Astrocyte of the cerebellum (primary cell): ENCODE measurements at regions not wholly inside any gene's neighbourhood (a gene's known extent, or its start where the extent isn't known, plus 50 kb on each side); places are given as distances from the start of the nearest gene placed in this dataset.

Source experiments
- DNase-seq: peaks from one replicate; pipeline ENCODE4 v3.0.0-alpha.2; 2011; ENCODE audit warnings: low read depth
- H3K4me3 ChIP-seq: 2 replicates; pipeline ENCODE4 v1.5.1; 2011; ENCODE audit warnings: mild to moderate bottlenecking, low read depth, low read length, moderate library complexity
- CTCF ChIP-seq: IDR thresholded peaks from 2 replicates; pipeline ENCODE4 v1.5.1; 2012; ENCODE audit warnings: low read length, low read depth, moderate library complexity, mild to moderate bottlenecking; ENCODE audit errors: missing control alignments
- in situ Hi-C: cut with HindIII; loops from 2 replicates; pipeline ENCODE4 v1.10.0; 2017; ENCODE audit warnings: low sequenced_read_pairs

- DNase-seq = no peak
- in situ Hi-C loops = no loop called here
- no peak overlapping the region for H3K4me3 ChIP-seq
- TF ChIP-seq CTCF = no peak
Measured at GRCh38 chr6:15894973-15895725, 232.3 kb upstream of the DTNBP1 start.

GRCh38 chr6:15893556-15894253 is 230.9 kb upstream of the DTNBP1 start:
- no peak for DNase-seq
- TF ChIP-seq CTCF = peak; percentile 18
- in situ Hi-C loops = no loop called here

GRCh38 chr6:15892369-15892768 is 229.5 kb upstream of the DTNBP1 start:
- in situ Hi-C loops = no loop called here
- DNase-seq = no peak
- no peak for TF ChIP-seq CTCF
- H3K4me3 ChIP-seq = no peak overlapping the region

More at GRCh38 chr6:15893556-15894253, 230.9 kb upstream of the DTNBP1 start:
- H3K4me3 ChIP-seq = no peak overlapping the region

- in situ Hi-C loops = no loop called here
- no peak for TF ChIP-seq CTCF
- DNase-seq = no peak
- H3K4me3 ChIP-seq = no peak overlapping the region
Measured at GRCh38 chr6:15888798-15889772, 226.3 kb upstream of the DTNBP1 start.

- TF ChIP-seq CTCF = no peak
- no peak overlapping the region for H3K4me3 ChIP-seq
- DNase-seq = no peak
- in situ Hi-C loops = no loop called here
Measured at GRCh38 chr6:15887491-15888461, 224.9 kb upstream of the DTNBP1 start.
